Neural crest cell (in vitro differentiated cells): ENCODE measurements at regions not wholly inside any gene's neighbourhood (a gene's known extent, or its start where the extent isn't known, plus 50 kb on each side); places are given as distances from the start of the nearest gene placed in this dataset.

Source experiments
- DNase-seq: peaks from one replicate; pipeline ENCODE4 v3.0.0; 2021; ENCODE audit warnings: low read depth, mixed read lengths, low spot score
- H3K27ac Mint-ChIP-seq: one replicate; pipeline ENCODE4 v1.8.0; 2021; ENCODE audit warnings: mild to moderate bottlenecking, mixed read lengths; ENCODE audit not compliant: unreplicated experiment
- H3K27me3 Mint-ChIP-seq: 2 replicates; pipeline ENCODE4 v1.8.0; 2021; ENCODE audit warnings: low read depth, mild to moderate bottlenecking, mixed read lengths
- H3K36me3 Mint-ChIP-seq: 2 replicates; pipeline ENCODE4 v1.8.0; 2021; ENCODE audit warnings: low read depth, mild to moderate bottlenecking, mixed read lengths
- H3K4me1 Mint-ChIP-seq: 2 replicates; pipeline ENCODE4 v1.8.0; 2021; ENCODE audit warnings: mixed read lengths
- H3K4me3 Mint-ChIP-seq: one replicate; pipeline ENCODE4 v1.8.0; 2021; ENCODE audit warnings: mild to moderate bottlenecking, mixed read lengths
- H3K9me3 Mint-ChIP-seq: 2 replicates; pipeline ENCODE4 v1.8.0; 2021; ENCODE audit warnings: mixed read lengths
- TF ChIP-seq, protein P1 (sequence below): fragments of 200-600 bp; sonication (generic); conservative IDR thresholded peaks from 2 replicates; pipeline ENCODE4 v1.5.0; 2021; ENCODE audit warnings: antibody characterized with exemption, mild to moderate bottlenecking

DNA sequence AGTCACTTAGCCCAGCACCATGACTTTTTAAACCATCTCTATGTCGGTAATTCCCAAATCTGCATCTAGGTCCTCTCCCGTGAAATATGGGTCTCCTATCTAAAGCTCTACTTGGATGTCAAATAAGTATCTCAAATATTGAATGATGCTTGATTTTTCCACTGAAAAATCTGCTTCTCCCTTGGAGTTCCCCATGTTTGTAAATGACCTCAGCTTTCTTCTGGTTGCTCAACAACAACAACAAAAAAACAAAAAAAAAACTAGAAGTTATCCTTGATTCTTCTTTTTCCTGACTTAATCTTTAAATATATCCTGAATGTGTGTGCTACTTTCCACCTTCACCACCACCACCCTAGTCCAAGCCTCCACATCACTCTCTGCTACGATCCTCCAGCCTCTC lies 307.5 kb upstream of the UBE2E2 start:
- no peak for DNase-seq
- H3K9me3 Mint-ChIP-seq: peaks cover 4% of the 10 kb centered on the region
- H3K4me3 Mint-ChIP-seq: no peak overlapping the region
- TF ChIP-seq, protein P1, sequence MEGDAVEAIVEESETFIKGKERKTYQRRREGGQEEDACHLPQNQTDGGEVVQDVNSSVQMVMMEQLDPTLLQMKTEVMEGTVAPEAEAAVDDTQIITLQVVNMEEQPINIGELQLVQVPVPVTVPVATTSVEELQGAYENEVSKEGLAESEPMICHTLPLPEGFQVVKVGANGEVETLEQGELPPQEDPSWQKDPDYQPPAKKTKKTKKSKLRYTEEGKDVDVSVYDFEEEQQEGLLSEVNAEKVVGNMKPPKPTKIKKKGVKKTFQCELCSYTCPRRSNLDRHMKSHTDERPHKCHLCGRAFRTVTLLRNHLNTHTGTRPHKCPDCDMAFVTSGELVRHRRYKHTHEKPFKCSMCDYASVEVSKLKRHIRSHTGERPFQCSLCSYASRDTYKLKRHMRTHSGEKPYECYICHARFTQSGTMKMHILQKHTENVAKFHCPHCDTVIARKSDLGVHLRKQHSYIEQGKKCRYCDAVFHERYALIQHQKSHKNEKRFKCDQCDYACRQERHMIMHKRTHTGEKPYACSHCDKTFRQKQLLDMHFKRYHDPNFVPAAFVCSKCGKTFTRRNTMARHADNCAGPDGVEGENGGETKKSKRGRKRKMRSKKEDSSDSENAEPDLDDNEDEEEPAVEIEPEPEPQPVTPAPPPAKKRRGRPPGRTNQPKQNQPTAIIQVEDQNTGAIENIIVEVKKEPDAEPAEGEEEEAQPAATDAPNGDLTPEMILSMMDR: no peak
- peaks cover 4% of the 10 kb centered on the region for H3K4me1 Mint-ChIP-seq
- peaks cover 3% of the 10 kb centered on the region for H3K27me3 Mint-ChIP-seq
- no peak overlapping the region for H3K27ac Mint-ChIP-seq
- no peaks in the 10 kb centered on the region for H3K36me3 Mint-ChIP-seq

DNA sequence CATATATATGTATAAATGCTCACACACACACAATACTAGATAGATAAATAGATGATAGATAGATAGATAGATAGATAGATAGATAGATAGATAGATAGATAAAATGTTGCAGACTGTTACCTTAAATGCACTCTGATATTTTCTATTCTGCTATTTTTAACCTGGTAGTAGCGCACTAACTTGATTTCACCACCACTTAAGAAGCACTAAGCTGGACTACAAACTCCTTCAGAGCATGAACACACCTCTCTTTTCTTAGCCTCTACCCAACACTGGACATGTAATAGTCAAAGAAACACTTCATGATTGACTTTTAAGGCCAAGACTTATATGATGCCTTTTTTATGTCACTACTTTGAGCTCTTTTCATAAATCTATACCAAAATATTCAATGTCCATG lies 304.6 kb upstream of the UBE2E2 start:
- TF ChIP-seq, protein P1: no peak
- no peak overlapping the region for H3K4me3 Mint-ChIP-seq
- no peaks in the 10 kb centered on the region for H3K36me3 Mint-ChIP-seq
- DNase-seq: no peak
- no peaks in the 10 kb centered on the region for H3K27me3 Mint-ChIP-seq
- H3K27ac Mint-ChIP-seq: no peak overlapping the region
- peaks cover 17% of the 10 kb centered on the region for H3K9me3 Mint-ChIP-seq
- H3K4me1 Mint-ChIP-seq: peaks cover 4% of the 10 kb centered on the region

DNA sequence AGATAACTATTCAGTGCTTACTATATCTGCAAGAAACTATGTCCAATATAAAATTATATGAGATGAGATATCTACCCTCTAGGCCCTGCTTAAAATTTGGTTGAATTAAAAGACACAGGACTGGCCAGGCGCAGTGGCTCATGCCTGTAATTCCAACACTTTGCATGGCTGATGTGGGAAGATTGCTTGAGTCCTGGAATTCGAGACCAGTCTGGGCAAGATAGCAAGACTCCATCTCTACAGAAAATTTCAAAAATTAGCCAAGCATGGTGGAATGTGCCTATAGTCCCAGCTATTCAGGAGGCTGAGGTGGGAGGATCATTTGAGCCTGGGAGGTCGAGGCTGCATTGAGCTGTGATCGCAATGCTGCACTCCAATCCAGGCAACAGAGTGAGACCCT lies 303.7 kb upstream of the UBE2E2 start:
- H3K4me1 Mint-ChIP-seq: peaks cover under 1% of the 10 kb centered on the region
- H3K27me3 Mint-ChIP-seq: no peaks in the 10 kb centered on the region
- peaks cover 17% of the 10 kb centered on the region for H3K9me3 Mint-ChIP-seq
- no peak for DNase-seq
- H3K36me3 Mint-ChIP-seq: no peaks in the 10 kb centered on the region
- TF ChIP-seq, protein P1: no peak
- no peak overlapping the region for H3K27ac Mint-ChIP-seq
- no peak overlapping the region for H3K4me3 Mint-ChIP-seq

DNA sequence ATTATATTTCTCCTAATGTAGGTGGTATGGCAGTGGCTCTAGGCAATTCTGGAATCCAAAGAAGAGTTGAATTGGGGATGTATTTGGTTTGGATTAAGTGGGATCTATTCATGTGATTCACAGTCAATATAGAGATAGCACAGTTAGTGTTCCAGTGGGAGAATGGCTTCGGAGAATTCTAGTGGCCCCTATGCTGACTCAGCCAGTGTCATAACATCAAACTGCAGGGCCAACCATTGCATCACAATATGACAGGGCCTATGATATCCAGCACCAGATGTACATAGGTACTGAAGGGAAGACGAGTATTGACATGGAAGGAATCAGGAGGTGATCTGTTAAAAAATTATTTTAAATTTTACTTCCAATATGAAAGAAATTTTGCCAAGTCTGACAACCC lies 302.8 kb upstream of the UBE2E2 start:
- Mint-ChIP-seq H3K27ac (no peak overlapping the region), H3K4me3 (no peak overlapping the region), H3K27me3 (no peaks in the 10 kb centered on the region), H3K9me3 (peaks cover 17% of the 10 kb centered on the region), H3K36me3 (no peaks in the 10 kb centered on the region), H3K4me1 (no peaks in the 10 kb centered on the region)
- TF ChIP-seq, protein P1: no peak
- DNase-seq: no peak

DNA sequence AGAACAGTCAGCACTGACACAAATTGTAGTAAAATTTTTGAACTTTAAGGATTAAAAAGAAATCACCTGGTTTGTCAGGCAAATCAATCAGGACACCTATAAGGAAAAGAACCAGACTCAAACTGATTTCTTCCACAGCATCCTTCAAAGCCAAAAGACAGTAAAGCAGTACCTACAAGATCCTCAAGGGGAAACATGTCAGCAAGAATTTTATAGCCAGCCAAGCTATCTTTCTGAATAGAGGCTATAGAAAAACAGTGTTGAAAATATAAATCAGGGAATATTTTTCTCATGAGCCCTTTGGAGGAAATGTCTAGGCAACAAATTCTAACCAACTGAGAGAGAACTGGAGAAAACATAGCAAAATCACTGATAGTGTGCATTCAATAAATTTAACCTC lies 301.4 kb upstream of the UBE2E2 start:
- no peaks in the 10 kb centered on the region for H3K36me3 Mint-ChIP-seq
- no peak for DNase-seq
- no peaks in the 10 kb centered on the region for H3K27me3 Mint-ChIP-seq
- no peak overlapping the region for H3K4me3 Mint-ChIP-seq
- H3K4me1 Mint-ChIP-seq: no peaks in the 10 kb centered on the region
- TF ChIP-seq, protein P1: peak; percentile 45
- no peak overlapping the region for H3K27ac Mint-ChIP-seq
- H3K9me3 Mint-ChIP-seq: peaks cover 17% of the 10 kb centered on the region
